ENCODE measurements at regions not wholly inside any gene's neighbourhood (a gene's known extent, or its start where the extent isn't known, plus 50 kb on each side); places are given as distances from the start of the nearest gene placed in this dataset.

GRCh38 chr13:70812481-70812880 lies 704.2 kb upstream of the KLHL1 start:
- H3K27ac ChIP-seq (ENCODE audit: control insufficient read depth, insufficient read depth, low read length), result no peak overlapping the region
- H3K9me1 ChIP-seq (ENCODE audit: control insufficient read depth, extremely low read depth, insufficient read depth, low read length), result no peaks in the 10 kb centered on the region
- H3K9me3 ChIP-seq (ENCODE audit: control insufficient read depth, low read depth, low read length), result no peaks in the 10 kb centered on the region
- no peak overlapping the region for H3K4me2 ChIP-seq (ENCODE audit: control insufficient read depth, extremely low read depth, insufficient read depth, low read depth, low read length)
- no peaks in the 10 kb centered on the region for H3K36me3 ChIP-seq (ENCODE audit: control insufficient read depth in 2 of 2, extremely low read depth in 1 of 2, insufficient read depth in 2 of 2, low read length in 2 of 2)
- H3K4me1 ChIP-seq (ENCODE audit: control insufficient read depth, extremely low read depth, insufficient read depth, low read length), result no peaks in the 10 kb centered on the region
- dilution Hi-C loops (cut with MboI; ENCODE audit: extremely low pct_ligation_motif_present, low sequenced_read_pairs), result no loop called here
- TF ChIP-seq EZH2 (IDR thresholded peaks at IDR 0.05; ENCODE audit: low read length) (no peak), CTCF (optimal IDR thresholded peaks at IDR 0.05 in 1 of 3, IDR thresholded peaks at IDR 0.05 in 1 of 3, conservative IDR thresholded peaks at IDR 0.05 in 1 of 3; ENCODE audit: extremely low read depth in 1 of 3, insufficient read depth in 2 of 3, low read length in 3 of 3) (no peak)
- no peak overlapping the region for H3K4me3 ChIP-seq (ENCODE audit: control insufficient read depth in 2 of 3, extremely low read depth in 1 of 3, insufficient read depth in 2 of 3, low read depth in 1 of 3, low read length in 3 of 3)
- no peak overlapping the region for H3K9ac ChIP-seq (ENCODE audit: control insufficient read depth, extremely low read depth, insufficient read depth, low read length)
- H3K79me2 ChIP-seq (ENCODE audit: control insufficient read depth, insufficient read depth, low read length), result no peaks in the 10 kb centered on the region
- no peaks in the 10 kb centered on the region for H3K27me3 ChIP-seq (ENCODE audit: control insufficient read depth, extremely low read depth, insufficient read depth, low read length)
- no peak for DNase-seq (ENCODE audit: low read depth, low spot score)
- H2AFZ ChIP-seq (ENCODE audit: control insufficient read depth, low read length), result no peak overlapping the region
- FAIRE-seq, result no peak
- no peaks in the 10 kb centered on the region for H4K20me1 ChIP-seq (ENCODE audit: control insufficient read depth, extremely low read depth, insufficient read depth, low read length)

- Histone ChIP-seq H3K27ac (ENCODE audit: control insufficient read depth, insufficient read depth, low read length) (no peak overlapping the region), H3K27me3 (ENCODE audit: control insufficient read depth, extremely low read depth, insufficient read depth, low read length) (no peaks in the 10 kb centered on the region), H3K9ac (ENCODE audit: control insufficient read depth, extremely low read depth, insufficient read depth, low read length) (no peak overlapping the region), H3K9me3 (ENCODE audit: control insufficient read depth, low read depth, low read length) (no peaks in the 10 kb centered on the region), H4K20me1 (ENCODE audit: control insufficient read depth, extremely low read depth, insufficient read depth, low read length) (no peaks in the 10 kb centered on the region), H3K36me3 (ENCODE audit: control insufficient read depth in 2 of 2, extremely low read depth in 1 of 2, insufficient read depth in 2 of 2, low read length in 2 of 2) (no peaks in the 10 kb centered on the region), H3K79me2 (ENCODE audit: control insufficient read depth, insufficient read depth, low read length) (no peaks in the 10 kb centered on the region), H3K4me2 (ENCODE audit: control insufficient read depth, extremely low read depth, insufficient read depth, low read depth, low read length) (no peak overlapping the region), H3K4me3 (ENCODE audit: control insufficient read depth in 2 of 3, extremely low read depth in 1 of 3, insufficient read depth in 2 of 3, low read depth in 1 of 3, low read length in 3 of 3) (no peak overlapping the region), H2AFZ (ENCODE audit: control insufficient read depth, low read length) (no peak overlapping the region), H3K9me1 (ENCODE audit: control insufficient read depth, extremely low read depth, insufficient read depth, low read length) (no peaks in the 10 kb centered on the region), H3K4me1 (ENCODE audit: control insufficient read depth, extremely low read depth, insufficient read depth, low read length) (no peaks in the 10 kb centered on the region)
- DNase-seq (ENCODE audit: low read depth, low spot score) (no peak), FAIRE-seq (no peak)
- dilution Hi-C loops (cut with MboI; ENCODE audit: extremely low pct_ligation_motif_present, low sequenced_read_pairs), result no loop called here
- no peak for TF ChIP-seq CTCF (optimal IDR thresholded peaks at IDR 0.05 in 1 of 3, IDR thresholded peaks at IDR 0.05 in 1 of 3, conservative IDR thresholded peaks at IDR 0.05 in 1 of 3; ENCODE audit: extremely low read depth in 1 of 3, insufficient read depth in 2 of 3, low read length in 3 of 3)
- TF ChIP-seq EZH2 (IDR thresholded peaks at IDR 0.05; ENCODE audit: low read length), result no peak
These were observed 701.3 kb upstream of the KLHL1 start for GRCh38 chr13:70809588-70809987.
